G401 (cell line): ENCODE measurements at regions not wholly inside any gene's neighbourhood (a gene's known extent, or its start where the extent isn't known, plus 50 kb on each side); places are given as distances from the start of the nearest gene placed in this dataset.

Experiments
- DNase-seq: peaks from one replicate; pipeline ENCODE4 v3.0.0-alpha.2; 2015; ENCODE audit warnings: low spot score
- in situ Hi-C: cut with HindIII; loops from 2 replicates; pipeline ENCODE4 v1.10.0; 2016; ENCODE audit warnings: low sequenced_read_pairs, mixed read lengths

DNA sequence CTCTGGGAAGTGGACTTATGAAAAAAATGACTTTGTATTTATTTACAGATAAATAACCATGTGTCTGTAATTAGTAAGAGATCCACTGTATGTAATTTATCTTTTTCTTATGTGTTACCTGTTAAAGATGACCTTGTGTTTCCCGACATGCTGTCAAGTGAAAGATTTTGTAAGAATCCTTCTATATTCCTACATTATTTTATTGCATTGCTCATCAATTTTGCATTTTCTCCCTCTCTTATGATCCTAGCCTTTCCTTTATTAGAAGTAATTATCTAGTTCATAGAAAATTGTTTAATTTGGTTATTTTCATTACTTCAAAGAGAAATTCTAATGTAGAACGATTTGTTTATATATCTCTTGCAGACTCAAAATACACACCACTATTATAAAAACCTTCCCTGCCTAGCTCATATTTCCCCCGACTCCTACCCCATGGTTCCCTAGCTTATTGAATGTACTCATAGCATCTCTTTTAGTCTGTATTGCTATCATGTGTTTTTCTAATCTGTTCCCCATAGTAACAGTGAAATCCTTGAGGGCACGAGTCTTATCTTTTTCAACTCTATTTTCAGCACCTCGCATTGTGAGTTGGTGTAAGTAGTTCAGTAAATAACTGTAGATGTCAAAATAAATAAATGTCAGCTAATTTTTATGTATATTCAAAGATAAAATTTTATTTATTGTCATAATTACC, 774.4 kb downstream of the HDGFL1 start:
- in situ Hi-C loops: no loop called here
- DNase-seq: no peak

DNA sequence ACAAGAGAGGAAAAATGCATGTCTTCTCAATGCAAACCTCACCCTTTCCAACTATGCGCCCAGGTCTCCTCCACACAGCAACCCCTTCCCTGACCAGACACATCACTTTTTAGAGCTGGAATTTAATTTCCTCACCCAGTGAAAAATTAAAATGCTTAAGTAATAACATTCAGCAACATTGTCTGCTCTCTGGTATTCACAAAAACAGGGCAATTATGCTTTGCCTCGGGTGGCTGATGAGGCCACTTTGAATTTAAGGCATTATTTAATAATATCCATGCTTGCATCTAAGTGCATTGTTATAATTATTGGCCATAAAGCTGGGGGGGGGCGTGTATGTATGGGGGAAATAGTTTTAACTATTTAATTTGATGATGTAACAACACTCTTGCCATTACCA, 777.8 kb upstream of the NRSN1 start:
- DNase-seq: no peak
- in situ Hi-C loops: no loop called here

DNA sequence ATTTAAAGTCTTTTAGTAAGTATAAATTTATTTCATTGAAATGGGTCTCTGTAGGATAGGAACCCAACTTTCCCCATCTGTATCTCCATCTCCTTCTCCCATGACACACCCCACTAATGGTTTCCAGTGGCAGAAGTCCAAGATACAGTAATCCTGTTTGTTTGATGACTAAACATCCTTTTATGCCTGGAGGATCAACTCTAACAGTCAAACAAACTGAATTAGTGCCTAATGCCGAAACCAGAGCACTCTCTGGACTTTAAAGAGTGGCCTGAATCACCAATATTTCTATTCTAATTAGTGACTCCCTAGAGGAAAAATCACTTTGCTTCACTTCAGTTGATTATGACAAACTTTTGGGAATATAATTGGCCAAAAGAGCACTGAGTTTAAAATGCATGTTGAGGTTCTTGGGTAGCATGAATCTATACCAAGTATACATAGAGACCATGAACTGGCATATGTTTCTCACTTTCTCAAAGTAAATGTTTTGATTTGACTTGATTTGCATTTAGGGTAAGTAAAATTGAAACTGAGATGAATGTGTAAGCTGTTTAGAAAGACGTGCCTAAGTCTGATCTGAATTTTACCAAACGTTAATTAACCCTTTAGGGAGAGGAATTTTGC, 776.4 kb upstream of the NRSN1 start:
- DNase-seq: no peak
- in situ Hi-C loops: no loop called here

DNA sequence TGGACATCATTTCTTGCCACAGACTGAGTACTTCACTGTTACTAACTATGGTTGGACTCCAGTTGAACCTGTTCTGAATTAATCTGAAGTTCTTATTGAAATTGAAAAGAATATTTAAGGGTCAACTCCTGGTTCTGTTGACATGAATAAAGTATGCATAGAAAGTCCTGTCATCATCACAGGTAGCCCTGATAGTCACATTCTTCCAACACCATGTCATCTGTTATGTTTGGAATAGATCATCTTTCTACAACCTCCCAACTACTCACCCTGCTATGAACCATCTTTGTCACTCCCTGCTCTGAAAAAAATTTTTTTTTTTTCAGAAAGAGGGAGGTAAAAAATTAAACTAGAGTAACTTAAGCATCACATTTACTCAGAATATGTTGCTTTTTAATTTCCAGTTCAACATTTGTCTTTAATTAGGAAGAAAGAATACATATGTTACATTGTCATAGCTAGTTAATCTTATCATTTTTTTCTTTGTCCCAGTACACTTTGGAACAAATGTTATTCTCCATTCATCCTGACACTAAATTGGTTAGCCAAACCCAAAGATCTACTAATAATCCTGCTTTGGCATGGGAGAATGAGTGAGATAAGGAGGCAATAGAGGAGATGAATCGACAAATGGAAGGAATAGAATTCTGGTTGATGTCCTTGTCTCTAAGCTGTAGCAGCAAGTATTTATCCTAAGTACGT, 775.1 kb upstream of the NRSN1 start:
- in situ Hi-C loops: no loop called here

DNA sequence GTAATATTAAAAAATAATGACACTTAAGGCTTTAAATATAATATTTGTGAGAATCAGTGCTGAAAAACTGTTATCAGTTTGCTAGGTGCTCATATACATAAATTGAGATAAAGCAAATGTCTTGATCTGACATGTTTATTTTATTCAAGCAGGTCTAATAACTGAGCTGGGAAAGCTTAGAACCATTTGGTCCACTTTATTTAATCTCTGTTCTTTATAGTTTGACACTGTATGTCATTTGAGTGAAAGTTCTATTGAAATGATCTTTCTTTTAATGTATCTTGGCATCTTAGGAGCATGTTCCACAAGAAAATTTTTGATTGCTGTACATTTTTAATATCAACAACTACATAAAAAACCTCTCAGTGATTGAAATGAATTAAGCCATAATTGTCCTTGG, 772.0 kb upstream of the NRSN1 start:
- in situ Hi-C loops: no loop called here

More for the DNA sequence above, 775.1 kb upstream of the NRSN1 start:
- no peak for DNase-seq

DNA sequence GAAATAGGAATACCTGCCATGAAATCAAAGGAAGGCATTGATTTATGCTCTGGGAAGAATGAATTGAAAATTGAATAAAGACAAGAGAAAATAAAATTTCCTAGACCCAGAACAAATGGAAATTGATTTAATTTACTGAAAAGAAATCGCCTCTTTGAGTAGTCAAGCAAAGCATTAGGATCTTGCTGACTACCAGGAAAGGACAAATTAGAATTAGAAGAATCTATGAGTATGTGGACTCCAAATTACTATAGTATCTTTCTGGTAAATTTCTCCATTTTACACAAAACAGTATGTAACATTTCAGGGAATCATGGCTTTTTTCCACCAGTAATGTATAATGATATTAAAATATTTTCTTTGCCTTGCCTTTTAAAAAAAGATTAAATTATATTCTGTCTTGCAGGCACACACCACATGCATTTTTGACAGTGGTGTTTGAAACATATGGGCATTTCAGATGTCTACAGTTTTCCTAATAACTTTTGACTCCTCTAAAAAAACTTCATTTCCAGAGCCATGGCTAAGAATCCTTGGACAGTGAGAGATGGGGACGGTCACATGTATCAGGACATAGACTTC, 768.7 kb upstream of the NRSN1 start:
- no peak for DNase-seq
- in situ Hi-C loops: no loop called here

More for the DNA sequence above, 772.0 kb upstream of the NRSN1 start:
- DNase-seq: no peak

DNA sequence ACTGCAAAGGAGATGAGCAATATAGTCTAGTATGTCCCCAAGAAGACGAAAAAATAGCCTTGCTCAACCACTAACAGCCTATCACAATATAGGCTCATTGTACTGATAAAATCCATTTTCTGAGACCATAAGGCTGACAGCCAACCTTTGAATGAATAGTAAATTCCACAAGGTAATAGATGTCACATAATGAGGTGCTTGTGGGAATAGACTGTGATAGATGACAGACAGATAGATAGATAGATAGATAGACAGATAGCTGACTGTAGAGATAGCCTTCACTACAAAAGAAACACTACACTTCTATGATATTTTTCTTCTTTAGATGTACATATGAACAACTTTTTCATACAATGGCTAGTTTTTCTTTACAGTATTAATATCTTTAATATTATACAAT, 760.3 kb upstream of the NRSN1 start:
- in situ Hi-C loops: no loop called here
- no peak for DNase-seq

DNA sequence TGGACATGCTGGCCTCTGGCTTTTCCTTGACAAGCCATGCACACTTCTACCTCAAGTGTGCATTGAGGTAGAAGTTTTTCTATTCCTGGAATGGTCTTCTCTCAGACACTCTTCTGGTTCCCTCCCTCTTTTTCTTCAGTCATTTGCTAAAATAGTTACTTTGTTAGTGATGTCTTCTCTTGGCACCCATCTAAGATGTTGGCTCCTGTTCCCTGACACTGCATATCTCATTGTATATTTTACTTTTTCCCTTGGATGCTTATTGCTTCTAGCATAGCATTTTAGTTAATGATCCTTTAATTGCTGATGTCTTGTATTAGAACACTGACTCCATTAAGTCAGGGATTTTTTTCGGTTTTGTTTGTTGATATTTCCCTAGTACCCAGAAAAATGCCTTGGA, 758.7 kb upstream of the NRSN1 start:
- no peak for DNase-seq
- in situ Hi-C loops: no loop called here

DNA sequence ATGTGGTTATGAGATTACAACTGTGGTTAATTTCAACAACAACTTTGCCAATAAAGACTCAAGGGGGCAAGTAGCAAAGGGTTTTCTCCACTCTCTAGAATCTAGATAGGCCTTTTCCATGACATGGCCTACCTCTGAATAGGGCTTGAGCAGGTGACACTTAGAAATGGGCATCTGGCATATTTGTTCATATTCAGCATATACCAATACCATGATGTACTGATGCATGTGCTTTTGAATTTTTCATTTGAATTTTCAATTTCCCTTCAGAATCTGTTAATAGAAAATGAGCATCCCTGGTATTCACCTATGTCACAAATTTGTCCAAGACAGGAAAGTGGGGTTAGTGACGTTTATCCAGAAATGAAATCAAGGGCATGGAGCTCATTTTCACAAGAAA, 757.5 kb upstream of the NRSN1 start:
- DNase-seq: no peak
- in situ Hi-C loops: no loop called here

DNA sequence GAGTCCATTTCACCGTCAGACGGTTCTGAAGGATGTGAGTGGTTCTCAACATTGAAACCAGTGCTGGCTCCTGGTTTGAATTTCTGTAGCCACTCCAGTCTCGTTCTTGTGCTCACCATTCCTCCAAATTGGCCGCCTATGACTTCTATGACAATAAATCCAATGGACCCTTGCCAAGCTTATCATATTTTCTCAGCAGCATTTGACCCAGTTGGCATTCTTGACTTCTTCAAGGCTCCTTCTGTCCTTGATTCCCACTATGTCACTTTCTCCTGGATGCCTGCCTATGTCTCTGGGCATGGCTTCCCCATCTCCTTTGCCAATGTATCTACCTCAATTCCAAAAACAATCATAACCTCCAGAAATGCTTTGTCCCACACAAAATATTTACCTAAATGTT, 756.0 kb upstream of the NRSN1 start:
- in situ Hi-C loops: no loop called here
- DNase-seq: peak; percentile 33

DNA sequence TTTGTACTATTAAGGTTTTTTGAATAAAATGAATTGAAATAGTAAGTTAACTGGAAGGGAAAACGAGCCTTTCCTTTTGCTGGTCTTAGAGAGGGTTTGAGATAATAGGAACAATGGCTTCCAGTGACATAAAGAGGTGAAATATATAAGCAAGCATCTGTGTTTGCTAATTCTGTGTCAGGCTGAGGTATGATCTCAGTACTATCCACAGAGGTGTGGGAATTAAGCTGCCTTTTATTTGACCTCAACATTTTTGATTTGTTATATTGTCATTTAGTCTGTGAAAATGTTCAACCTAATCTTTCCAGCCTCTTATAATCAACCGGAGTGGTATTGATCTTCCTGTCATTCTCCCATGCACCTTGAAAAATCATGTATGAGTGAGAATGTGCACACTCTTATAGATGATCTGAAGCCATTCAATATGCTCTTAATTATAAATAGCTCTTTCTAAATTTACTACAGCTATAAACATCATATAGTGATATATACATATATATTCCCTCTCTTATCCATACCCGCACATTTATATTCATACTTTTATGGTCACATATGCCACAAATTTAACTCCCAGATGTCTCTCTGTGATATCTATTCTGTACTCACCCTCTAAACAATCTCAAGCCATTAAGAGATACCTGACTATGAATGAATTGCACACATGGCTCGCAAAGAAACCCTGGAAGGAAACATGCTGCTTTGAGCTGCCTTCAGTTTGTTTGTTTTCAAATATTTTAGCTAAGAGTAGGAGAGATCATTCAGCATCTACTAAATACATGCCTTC, 754.7 kb upstream of the NRSN1 start:
- in situ Hi-C loops: no loop called here
- no peak for DNase-seq

DNA sequence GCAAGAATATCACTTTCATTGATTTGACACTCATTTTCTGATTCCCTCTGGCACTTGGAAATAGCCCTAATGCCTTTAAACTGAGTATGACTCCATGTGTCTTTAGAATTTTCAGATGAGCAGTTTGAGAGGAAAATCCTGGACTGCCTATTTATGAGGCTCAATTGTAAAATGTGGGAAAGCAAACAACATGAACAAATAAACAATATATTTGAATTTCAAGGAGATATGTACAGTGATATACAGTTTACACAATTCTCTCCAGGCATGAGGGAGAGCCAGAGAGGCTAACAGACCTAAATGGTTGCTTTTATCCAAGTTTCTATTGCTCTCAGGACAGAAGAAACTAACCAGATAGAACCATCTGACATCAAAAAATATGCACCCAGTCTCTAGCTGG, 748.2 kb upstream of the NRSN1 start:
- in situ Hi-C loops: no loop called here
- DNase-seq: no peak

DNA sequence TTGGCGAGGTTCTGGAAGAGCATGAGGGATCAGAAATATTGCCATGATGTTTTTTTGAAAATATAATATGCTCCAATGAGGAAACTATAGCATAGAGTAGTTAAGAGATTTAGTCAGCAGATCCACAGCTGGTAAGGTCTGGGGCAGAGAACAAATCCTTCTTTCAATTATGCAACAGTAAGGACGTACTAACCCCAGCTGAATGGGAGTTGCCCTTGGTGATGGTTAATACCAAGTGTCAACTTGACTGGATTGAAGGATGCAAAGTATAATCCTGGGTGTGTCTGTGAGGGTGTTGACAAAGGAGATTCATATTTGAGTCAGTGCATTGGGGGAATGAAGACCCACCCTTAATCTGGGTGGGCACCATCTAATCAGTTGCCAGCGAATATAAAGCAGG, 745.5 kb upstream of the NRSN1 start:
- in situ Hi-C loops: no loop called here
- no peak for DNase-seq

DNA sequence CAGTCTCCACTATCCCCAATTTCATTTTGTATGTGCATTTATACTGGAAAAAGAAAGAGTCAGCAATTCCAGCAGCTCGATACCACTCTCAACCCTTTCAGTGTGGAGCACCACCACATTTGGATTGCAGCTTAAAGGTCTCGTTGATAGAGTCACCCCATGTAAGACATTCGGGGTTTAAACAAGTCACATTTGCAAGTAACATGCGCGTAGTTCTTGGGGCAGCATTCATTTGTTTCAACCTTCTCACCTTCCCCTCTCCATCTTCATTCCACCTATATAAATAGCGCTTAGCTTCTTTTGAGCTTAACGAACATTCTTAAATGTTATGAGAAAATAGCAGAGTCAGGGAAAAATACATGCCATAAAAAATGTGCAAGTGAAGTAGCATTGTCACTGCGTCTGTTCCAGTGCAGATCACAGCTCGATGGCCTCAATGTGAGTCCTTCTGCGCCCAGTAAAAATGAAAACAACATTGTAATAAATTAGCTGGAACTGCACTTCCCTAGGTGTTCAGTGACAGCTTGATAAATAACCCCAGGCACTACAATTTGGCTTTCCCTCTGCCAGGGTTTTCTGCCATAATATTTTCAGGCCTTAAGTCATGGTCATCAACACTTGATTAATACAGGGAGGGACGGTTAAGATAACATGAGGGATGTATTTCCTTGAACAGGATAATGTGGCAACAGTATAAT, 737.8 kb upstream of the NRSN1 start:
- DNase-seq: no peak
- in situ Hi-C loops: no loop called here

DNA sequence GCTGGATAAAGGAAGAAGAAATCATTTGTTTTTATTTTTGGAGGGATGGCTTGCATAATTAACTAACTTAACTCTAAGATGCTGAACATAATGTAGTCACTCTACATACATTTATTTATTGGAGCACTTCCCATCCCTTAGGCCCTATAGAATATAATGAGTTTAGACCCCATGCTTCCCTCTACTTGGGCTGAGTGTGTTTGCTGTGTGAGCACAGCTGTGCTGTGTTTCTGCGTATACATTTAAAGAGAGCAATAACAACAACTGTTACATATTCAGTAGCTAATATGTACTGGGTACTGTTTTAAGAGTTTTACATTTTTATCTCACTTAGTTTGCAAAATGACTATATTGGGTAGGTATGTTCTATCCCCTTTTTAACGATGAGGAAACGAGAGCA, 736.6 kb upstream of the NRSN1 start:
- DNase-seq: no peak
- in situ Hi-C loops: no loop called here

DNA sequence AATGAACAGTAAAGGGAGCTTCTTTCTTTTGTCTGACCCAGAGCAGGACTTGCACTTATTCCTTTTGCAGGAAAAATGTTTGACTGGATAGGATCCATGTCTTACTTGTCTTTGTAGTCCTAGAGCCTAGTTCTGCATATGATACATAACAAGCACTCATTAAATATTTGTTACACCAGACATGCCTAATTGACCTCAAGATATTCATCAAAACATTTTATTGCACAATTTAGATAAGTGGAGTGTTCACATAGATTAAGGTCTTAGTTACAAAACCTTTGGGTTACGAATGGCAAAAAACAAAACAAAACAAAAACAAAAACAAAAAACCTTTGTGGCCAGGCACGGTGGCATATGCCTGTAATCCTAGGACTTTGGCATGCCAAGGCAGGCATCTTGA, 735.8 kb upstream of the NRSN1 start:
- no peak for DNase-seq
- in situ Hi-C loops: no loop called here

DNA sequence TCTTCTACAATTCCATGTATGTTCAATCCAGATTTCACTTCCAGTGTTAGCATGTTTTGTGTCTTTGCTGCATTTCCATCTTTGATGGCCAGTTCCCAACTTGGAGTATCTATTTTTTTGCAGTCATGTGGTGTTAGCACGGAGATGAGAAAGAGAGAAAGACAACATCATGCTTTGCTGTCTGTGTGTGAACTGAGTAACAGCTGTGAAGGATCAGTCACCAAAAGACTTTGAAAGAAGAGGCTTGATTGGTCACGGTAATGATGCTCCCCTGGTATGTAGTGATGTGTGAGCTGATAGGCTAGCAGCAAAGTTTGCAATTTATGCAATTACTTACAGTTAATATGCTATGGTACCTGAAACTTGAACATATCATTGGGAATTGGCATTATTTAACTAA, 731.3 kb upstream of the NRSN1 start:
- in situ Hi-C loops: no loop called here
- no peak for DNase-seq

DNA sequence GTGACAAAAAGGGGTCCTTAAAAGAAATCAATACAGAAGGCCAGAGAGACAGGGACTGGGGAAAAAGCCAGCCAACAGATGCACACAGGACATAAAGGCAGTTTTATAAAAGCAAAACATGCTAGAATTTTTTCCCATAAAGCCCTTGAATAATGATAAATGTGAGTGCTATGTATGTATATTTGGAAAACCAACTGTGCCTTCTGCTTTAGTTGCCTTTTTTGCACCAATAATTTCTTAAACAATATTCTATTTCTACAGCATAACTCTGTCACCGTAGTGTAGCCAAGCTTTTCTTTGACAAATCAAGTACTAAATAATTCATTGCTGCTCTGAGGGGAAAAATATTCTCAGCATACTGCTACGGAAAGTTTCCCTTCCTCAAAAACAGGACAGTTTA, 730.6 kb upstream of the NRSN1 start:
- no peak for DNase-seq
- in situ Hi-C loops: no loop called here

DNA sequence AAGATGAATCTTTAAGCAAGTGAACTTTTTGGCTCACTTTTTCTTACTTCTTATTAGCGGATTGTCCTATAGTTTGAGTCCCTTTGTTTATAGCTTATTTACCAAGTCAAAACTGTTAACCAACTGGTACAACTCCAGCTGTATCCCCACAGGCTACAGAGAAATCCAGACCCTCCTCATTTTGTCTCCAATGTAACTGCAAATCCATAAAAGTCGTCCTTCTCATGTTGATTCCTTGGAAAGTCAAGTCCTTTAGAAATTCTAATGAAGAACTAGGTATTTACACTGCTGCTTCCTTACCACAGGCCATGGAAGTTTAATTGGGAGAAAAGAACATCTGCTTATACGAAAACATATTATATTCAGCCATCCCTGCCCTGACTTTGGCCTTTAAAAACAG, 729.1 kb upstream of the NRSN1 start:
- no peak for DNase-seq
- in situ Hi-C loops: no loop called here
